ENCODE measurements at regions not wholly inside any gene's neighbourhood (a gene's known extent, or its start where the extent isn't known, plus 50 kb on each side); places are given as distances from the start of the nearest gene placed in this dataset.

DNA sequence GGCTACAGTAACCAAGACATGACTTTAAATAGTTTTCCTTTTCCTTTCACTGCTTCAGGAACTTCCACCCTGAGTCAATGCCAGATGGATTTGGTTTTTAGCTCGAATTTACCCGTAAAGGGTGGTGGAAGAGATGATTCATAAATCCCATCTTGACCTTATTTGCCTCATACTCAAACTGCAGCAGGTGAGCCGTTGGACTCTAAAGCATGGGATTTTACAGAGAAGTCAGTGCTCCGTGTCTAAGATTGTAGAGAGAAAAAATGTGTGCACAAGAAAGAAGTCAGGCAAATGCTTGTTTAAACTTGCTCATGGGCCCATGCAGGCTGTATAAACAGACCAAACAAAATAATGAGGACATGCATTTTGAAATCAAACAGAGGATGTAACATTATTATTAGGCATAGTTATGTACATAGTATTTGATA lies 369.7 kb upstream of the TRIB2 start:
- Histone ChIP-seq H3K9me3 (ENCODE audit: control insufficient read depth in 3 of 3, low read length in 3 of 3) (no peaks in the 10 kb centered on the region), H3K9ac (ENCODE audit: low read depth in 1 of 3, low read length in 3 of 3) (no peak overlapping the region), H3K27me3 (ENCODE audit: control insufficient read depth in 3 of 3, insufficient read depth in 3 of 3, low read length in 3 of 3) (no peaks in the 10 kb centered on the region)

GRCh38 chr2:12348216-12348615 lies 368.5 kb upstream of the TRIB2 start:
- Histone ChIP-seq H3K27me3 (ENCODE audit: control insufficient read depth in 3 of 3, insufficient read depth in 3 of 3, low read length in 3 of 3) (no peaks in the 10 kb centered on the region), H3K4me1 (ENCODE audit: control insufficient read depth in 3 of 3, insufficient read depth in 3 of 3, low read length in 3 of 3) (no peaks in the 10 kb centered on the region), H3K9me3 (ENCODE audit: control insufficient read depth in 3 of 3, low read length in 3 of 3) (no peaks in the 10 kb centered on the region)

More for the DNA sequence above, 369.7 kb upstream of the TRIB2 start:
- no peaks in the 10 kb centered on the region for H3K4me1 ChIP-seq (ENCODE audit: control insufficient read depth in 3 of 3, insufficient read depth in 3 of 3, low read length in 3 of 3)
- H3K27ac ChIP-seq (ENCODE audit: low read depth, low read length): no peak overlapping the region
- H3K4me3 ChIP-seq (ENCODE audit: low read length in 3 of 3): no peak overlapping the region
- no peaks in the 10 kb centered on the region for H3K36me3 ChIP-seq (ENCODE audit: control insufficient read depth in 3 of 3, insufficient read depth in 3 of 3, low read length in 3 of 3)

GRCh38 chr2:12350821-12351220 lies 365.9 kb upstream of the TRIB2 start:
- no peaks in the 10 kb centered on the region for H3K36me3 ChIP-seq (ENCODE audit: control insufficient read depth in 3 of 3, insufficient read depth in 3 of 3, low read length in 3 of 3)
- H3K27ac ChIP-seq (ENCODE audit: low read depth, low read length): no peak overlapping the region
- no peaks in the 10 kb centered on the region for H3K9me3 ChIP-seq (ENCODE audit: control insufficient read depth in 3 of 3, low read length in 3 of 3)
- no peak overlapping the region for H3K9ac ChIP-seq (ENCODE audit: low read depth in 1 of 3, low read length in 3 of 3)
- H3K27me3 ChIP-seq (ENCODE audit: control insufficient read depth in 3 of 3, insufficient read depth in 3 of 3, low read length in 3 of 3): no peaks in the 10 kb centered on the region
- no peaks in the 10 kb centered on the region for H3K4me1 ChIP-seq (ENCODE audit: control insufficient read depth in 3 of 3, insufficient read depth in 3 of 3, low read length in 3 of 3)
- no peak overlapping the region for H3K4me3 ChIP-seq (ENCODE audit: low read length in 3 of 3)

More at GRCh38 chr2:12348216-12348615, 368.5 kb upstream of the TRIB2 start:
- H3K9ac ChIP-seq (ENCODE audit: low read depth in 1 of 3, low read length in 3 of 3): no peak overlapping the region
- no peaks in the 10 kb centered on the region for H3K36me3 ChIP-seq (ENCODE audit: control insufficient read depth in 3 of 3, insufficient read depth in 3 of 3, low read length in 3 of 3)
- no peak overlapping the region for H3K27ac ChIP-seq (ENCODE audit: low read depth, low read length)
- H3K4me3 ChIP-seq (ENCODE audit: low read length in 3 of 3): no peak overlapping the region

GRCh38 chr2:12352889-12353288 lies 363.8 kb upstream of the TRIB2 start:
- Histone ChIP-seq H3K9ac (ENCODE audit: low read depth in 1 of 3, low read length in 3 of 3) (no peak overlapping the region), H3K4me3 (ENCODE audit: low read length in 3 of 3) (no peak overlapping the region), H3K9me3 (ENCODE audit: control insufficient read depth in 3 of 3, low read length in 3 of 3) (no peaks in the 10 kb centered on the region), H3K4me1 (ENCODE audit: control insufficient read depth in 3 of 3, insufficient read depth in 3 of 3, low read length in 3 of 3) (no peaks in the 10 kb centered on the region), H3K36me3 (ENCODE audit: control insufficient read depth in 3 of 3, insufficient read depth in 3 of 3, low read length in 3 of 3) (no peaks in the 10 kb centered on the region), H3K27ac (ENCODE audit: low read depth, low read length) (no peak overlapping the region), H3K27me3 (ENCODE audit: control insufficient read depth in 3 of 3, insufficient read depth in 3 of 3, low read length in 3 of 3) (no peaks in the 10 kb centered on the region)

DNA sequence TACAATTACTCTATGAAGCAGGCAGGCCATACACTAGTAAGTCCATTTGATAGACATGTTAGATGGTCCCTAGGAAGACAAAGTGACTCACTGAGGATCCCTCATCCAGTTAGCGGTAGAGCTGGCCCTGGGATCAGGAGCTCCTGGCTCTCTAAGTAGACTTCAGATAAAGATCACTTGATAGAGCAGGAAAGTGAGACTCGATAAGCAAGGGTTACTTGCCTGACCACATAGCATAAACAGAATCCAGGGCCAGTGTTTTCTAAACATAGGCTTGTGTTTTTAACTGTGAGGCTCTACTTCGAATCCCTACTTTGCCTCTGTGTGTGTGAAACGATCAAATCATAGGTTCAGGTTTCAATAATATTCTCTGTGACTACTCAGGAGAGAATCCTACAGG lies 355.2 kb upstream of the TRIB2 start:
- no peak overlapping the region for H3K9ac ChIP-seq (ENCODE audit: low read depth in 1 of 3, low read length in 3 of 3)
- H3K4me3 ChIP-seq (ENCODE audit: low read length in 3 of 3): no peak overlapping the region
- no peaks in the 10 kb centered on the region for H3K9me3 ChIP-seq (ENCODE audit: control insufficient read depth in 3 of 3, low read length in 3 of 3)
- no peaks in the 10 kb centered on the region for H3K4me1 ChIP-seq (ENCODE audit: control insufficient read depth in 3 of 3, insufficient read depth in 3 of 3, low read length in 3 of 3)
- H3K27me3 ChIP-seq (ENCODE audit: control insufficient read depth in 3 of 3, insufficient read depth in 3 of 3, low read length in 3 of 3): no peaks in the 10 kb centered on the region
- no peaks in the 10 kb centered on the region for H3K36me3 ChIP-seq (ENCODE audit: control insufficient read depth in 3 of 3, insufficient read depth in 3 of 3, low read length in 3 of 3)
- H3K27ac ChIP-seq (ENCODE audit: low read depth, low read length): no peak overlapping the region

DNA sequence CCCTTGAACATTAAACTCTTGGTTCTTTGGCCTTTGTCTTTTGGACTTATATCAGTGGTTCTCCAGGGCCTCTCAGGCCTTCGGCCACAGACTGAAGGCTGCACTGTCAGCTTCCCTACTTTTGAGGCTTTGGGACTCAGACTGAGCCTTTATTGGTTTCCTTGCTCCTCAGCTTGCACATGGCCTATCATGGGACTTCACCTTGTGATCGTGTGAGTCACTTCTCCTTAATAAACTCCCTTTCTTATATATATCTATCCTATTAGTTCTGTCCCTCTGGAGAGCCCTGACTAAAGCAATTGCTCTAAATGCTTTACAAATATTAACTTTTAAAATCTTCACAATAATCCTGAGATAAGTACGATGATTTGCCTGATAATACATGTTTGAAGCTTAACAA lies 353.6 kb upstream of the TRIB2 start:
- H3K9ac ChIP-seq (ENCODE audit: low read depth in 1 of 3, low read length in 3 of 3): no peak overlapping the region
- H3K27ac ChIP-seq (ENCODE audit: low read depth, low read length): no peak overlapping the region
- no peaks in the 10 kb centered on the region for H3K4me1 ChIP-seq (ENCODE audit: control insufficient read depth in 3 of 3, insufficient read depth in 3 of 3, low read length in 3 of 3)
- H3K36me3 ChIP-seq (ENCODE audit: control insufficient read depth in 3 of 3, insufficient read depth in 3 of 3, low read length in 3 of 3): no peaks in the 10 kb centered on the region
- H3K9me3 ChIP-seq (ENCODE audit: control insufficient read depth in 3 of 3, low read length in 3 of 3): no peaks in the 10 kb centered on the region
- no peaks in the 10 kb centered on the region for H3K27me3 ChIP-seq (ENCODE audit: control insufficient read depth in 3 of 3, insufficient read depth in 3 of 3, low read length in 3 of 3)
- no peak overlapping the region for H3K4me3 ChIP-seq (ENCODE audit: low read length in 3 of 3)

DNA sequence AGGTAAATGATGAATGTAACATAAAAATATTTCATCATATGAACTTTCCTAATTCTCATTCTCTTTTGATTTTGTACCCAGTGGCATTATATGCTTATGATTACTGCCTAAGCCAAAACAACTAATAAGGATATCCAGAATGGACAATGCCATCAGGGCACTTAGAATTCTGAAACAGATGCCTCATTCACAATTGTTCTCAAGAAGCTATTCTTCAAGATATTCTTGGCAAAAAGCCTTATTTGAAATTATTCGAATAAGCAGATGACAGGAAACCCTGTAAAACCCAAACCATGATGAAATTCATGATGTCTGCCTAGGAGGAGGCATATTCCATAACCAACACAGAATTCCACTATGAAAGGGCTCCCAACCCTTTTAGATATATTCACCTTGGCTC lies 353.2 kb upstream of the TRIB2 start:
- Histone ChIP-seq H3K36me3 (ENCODE audit: control insufficient read depth in 3 of 3, insufficient read depth in 3 of 3, low read length in 3 of 3) (no peaks in the 10 kb centered on the region), H3K27me3 (ENCODE audit: control insufficient read depth in 3 of 3, insufficient read depth in 3 of 3, low read length in 3 of 3) (no peaks in the 10 kb centered on the region), H3K27ac (ENCODE audit: low read depth, low read length) (no peak overlapping the region), H3K9ac (ENCODE audit: low read depth in 1 of 3, low read length in 3 of 3) (no peak overlapping the region), H3K9me3 (ENCODE audit: control insufficient read depth in 3 of 3, low read length in 3 of 3) (no peaks in the 10 kb centered on the region), H3K4me3 (ENCODE audit: low read length in 3 of 3) (no peak overlapping the region), H3K4me1 (ENCODE audit: control insufficient read depth in 3 of 3, insufficient read depth in 3 of 3, low read length in 3 of 3) (no peaks in the 10 kb centered on the region)

GRCh38 chr2:12369566-12369965 lies 347.2 kb upstream of the TRIB2 start:
- no peak overlapping the region for H3K9ac ChIP-seq (ENCODE audit: low read depth in 1 of 3, low read length in 3 of 3)
- no peaks in the 10 kb centered on the region for H3K36me3 ChIP-seq (ENCODE audit: control insufficient read depth in 3 of 3, insufficient read depth in 3 of 3, low read length in 3 of 3)
- H3K4me3 ChIP-seq (ENCODE audit: low read length in 3 of 3): no peak overlapping the region
- H3K4me1 ChIP-seq (ENCODE audit: control insufficient read depth in 3 of 3, insufficient read depth in 3 of 3, low read length in 3 of 3): no peaks in the 10 kb centered on the region
- no peaks in the 10 kb centered on the region for H3K27me3 ChIP-seq (ENCODE audit: control insufficient read depth in 3 of 3, insufficient read depth in 3 of 3, low read length in 3 of 3)
- H3K9me3 ChIP-seq (ENCODE audit: control insufficient read depth in 3 of 3, low read length in 3 of 3): no peaks in the 10 kb centered on the region
- no peak overlapping the region for H3K27ac ChIP-seq (ENCODE audit: low read depth, low read length)

- Histone ChIP-seq H3K9ac (ENCODE audit: low read depth in 1 of 3, low read length in 3 of 3) (no peak overlapping the region), H3K27ac (ENCODE audit: low read depth, low read length) (no peak overlapping the region)
These were observed 340.7 kb upstream of the TRIB2 start for GRCh38 chr2:12376025-12376424.

GRCh38 chr2:12379143-12379542 lies 337.6 kb upstream of the TRIB2 start:
- H3K9me3 ChIP-seq (ENCODE audit: control insufficient read depth in 3 of 3, low read length in 3 of 3): no peaks in the 10 kb centered on the region
- H3K27ac ChIP-seq (ENCODE audit: low read depth, low read length): no peak overlapping the region
- no peaks in the 10 kb centered on the region for H3K4me1 ChIP-seq (ENCODE audit: control insufficient read depth in 3 of 3, insufficient read depth in 3 of 3, low read length in 3 of 3)
- no peak overlapping the region for H3K4me3 ChIP-seq (ENCODE audit: low read length in 3 of 3)
- no peaks in the 10 kb centered on the region for H3K36me3 ChIP-seq (ENCODE audit: control insufficient read depth in 3 of 3, insufficient read depth in 3 of 3, low read length in 3 of 3)
- H3K9ac ChIP-seq (ENCODE audit: low read depth in 1 of 3, low read length in 3 of 3): no peak overlapping the region
- H3K27me3 ChIP-seq (ENCODE audit: control insufficient read depth in 3 of 3, insufficient read depth in 3 of 3, low read length in 3 of 3): no peaks in the 10 kb centered on the region

More at GRCh38 chr2:12376025-12376424, 340.7 kb upstream of the TRIB2 start:
- Histone ChIP-seq H3K9me3 (ENCODE audit: control insufficient read depth in 3 of 3, low read length in 3 of 3) (no peaks in the 10 kb centered on the region), H3K27me3 (ENCODE audit: control insufficient read depth in 3 of 3, insufficient read depth in 3 of 3, low read length in 3 of 3) (no peaks in the 10 kb centered on the region), H3K4me1 (ENCODE audit: control insufficient read depth in 3 of 3, insufficient read depth in 3 of 3, low read length in 3 of 3) (no peaks in the 10 kb centered on the region), H3K4me3 (ENCODE audit: low read length in 3 of 3) (no peak overlapping the region), H3K36me3 (ENCODE audit: control insufficient read depth in 3 of 3, insufficient read depth in 3 of 3, low read length in 3 of 3) (no peaks in the 10 kb centered on the region)

All from skeletal muscle tissue (tissue), 3 donors.